HL-60 (cell line): ENCODE measurements at regions not wholly inside any gene's neighbourhood (a gene's known extent, or its start where the extent isn't known, plus 50 kb on each side); places are given as distances from the start of the nearest gene placed in this dataset.

ENCODE experiments used
- DNase-seq, 2 experiments: peaks; one replicate each; pipeline ENCODE4 v3.0.0-alpha.2; 2010 to 2020; ENCODE audit warnings: low read depth in 1 of 2, low spot score in 1 of 2
- H3K27ac ChIP-seq: fragments of 250-450 bp; sonication (Bioruptor Pico); replicated peaks from 2 replicates; pipeline ENCODE4 v1.5.1; 2020; ENCODE audit warnings: mild to moderate bottlenecking, moderate library complexity
- H3K27me3 ChIP-seq: fragments of 250-450 bp; sonication (Bioruptor Pico); 2 replicates; pipeline ENCODE4 v1.5.1; 2021; ENCODE audit warnings: mild to moderate bottlenecking, moderate library complexity; ENCODE audit not compliant: insufficient read depth, poor library complexity, severe bottlenecking
- H3K4me3 ChIP-seq: replicated peaks from 2 replicates; pipeline ENCODE4 v1.5.1; 2011; ENCODE audit warnings: mild to moderate bottlenecking, control low read depth, low read length; ENCODE audit not compliant: insufficient read depth
- CTCF ChIP-seq: IDR thresholded peaks from one replicate; pipeline ENCODE4 v1.5.1; 2011; ENCODE audit warnings: low read length, control low read depth, inconsistent platforms; ENCODE audit not compliant: insufficient read depth
- GABPA ChIP-seq: IDR thresholded peaks from 2 replicates; pipeline ENCODE4 v1.6.1; 2012; ENCODE audit warnings: low read depth
- POLR2AphosphoS5 ChIP-seq: IDR thresholded peaks from 2 replicates; pipeline ENCODE4 v1.6.1; 2012; ENCODE audit warnings: low read depth
- REST ChIP-seq: IDR thresholded peaks from 2 replicates; pipeline ENCODE4 v1.6.1; 2012; ENCODE audit warnings: low read depth; ENCODE audit not compliant: insufficient replicate concordance
- SPI1 ChIP-seq: IDR thresholded peaks from 2 replicates; pipeline ENCODE4 v1.6.1; 2012; ENCODE audit warnings: low read depth, mild to moderate bottlenecking, borderline replicate concordance

DNA sequence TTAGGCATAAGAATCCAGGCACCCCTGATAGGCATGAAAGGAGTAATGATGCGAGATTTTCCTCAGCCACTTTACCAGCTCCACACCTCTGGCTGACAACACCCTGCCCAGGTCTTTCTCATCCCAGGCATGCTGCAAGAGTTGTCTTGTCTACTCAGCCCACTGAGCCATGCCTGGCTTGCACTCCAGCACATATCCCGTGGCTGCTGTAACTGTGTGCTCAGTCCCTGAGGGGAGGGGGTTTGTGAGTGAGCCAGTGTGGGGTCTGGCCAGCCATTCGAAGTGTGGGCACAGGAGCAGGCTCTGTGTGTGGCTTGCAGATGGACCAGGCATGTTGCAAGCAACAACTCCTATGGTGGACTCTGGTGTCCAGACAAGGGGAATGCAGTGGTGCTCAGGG lies 529.6 kb downstream of the ADGRL2 start:
- no peak overlapping the region for H3K27ac ChIP-seq
- no peak for DNase-seq
- TF ChIP-seq REST (no peak), GABPA (no peak), CTCF (no peak), SPI1 (no peak), POLR2AphosphoS5 (no peak)
- H3K27me3 ChIP-seq, result no peaks in the 10 kb centered on the region
- H3K4me3 ChIP-seq, result no peak overlapping the region

GRCh38 chr1:82329226-82329625 lies 528.5 kb downstream of the ADGRL2 start:
- no peak overlapping the region for H3K4me3 ChIP-seq
- no peaks in the 10 kb centered on the region for H3K27me3 ChIP-seq
- TF ChIP-seq SPI1, result no peak
- TF ChIP-seq CTCF, result no peak
- no peak for TF ChIP-seq POLR2AphosphoS5
- TF ChIP-seq REST, result no peak
- TF ChIP-seq GABPA, result no peak
- DNase-seq, result no peak
- no peak overlapping the region for H3K27ac ChIP-seq

GRCh38 chr1:82323144-82323841 lies 522.6 kb downstream of the ADGRL2 start:
- DNase-seq, result no peak
- TF ChIP-seq REST (no peak), SPI1 (no peak), POLR2AphosphoS5 (no peak), GABPA (no peak), CTCF (no peak)
- H3K27ac ChIP-seq, result no peak overlapping the region
- H3K27me3 ChIP-seq, result no peaks in the 10 kb centered on the region
- H3K4me3 ChIP-seq, result no peak overlapping the region
